Fibroblast of pulmonary artery (primary cell): ENCODE measurements at regions not wholly inside any gene's neighbourhood (a gene's known extent, or its start where the extent isn't known, plus 50 kb on each side); places are given as distances from the start of the nearest gene placed in this dataset.

Experiments
- DNase-seq: peaks from one replicate; pipeline ENCODE4 v3.0.0-alpha.2; 2010; ENCODE audit warnings: low read depth
- H3K4me3 ChIP-seq: replicated peaks from 2 replicates; pipeline ENCODE4 v1.5.1; 2011; ENCODE audit warnings: low read depth, mild to moderate bottlenecking, control low read depth, low read length, moderate library complexity
- TF ChIP-seq, protein P1 (sequence below): IDR thresholded peaks from 2 replicates; pipeline ENCODE4 v1.5.1; 2011; ENCODE audit warnings: mild to moderate bottlenecking, control low read depth, low read length, inconsistent platforms; ENCODE audit errors: missing control alignments

DNA sequence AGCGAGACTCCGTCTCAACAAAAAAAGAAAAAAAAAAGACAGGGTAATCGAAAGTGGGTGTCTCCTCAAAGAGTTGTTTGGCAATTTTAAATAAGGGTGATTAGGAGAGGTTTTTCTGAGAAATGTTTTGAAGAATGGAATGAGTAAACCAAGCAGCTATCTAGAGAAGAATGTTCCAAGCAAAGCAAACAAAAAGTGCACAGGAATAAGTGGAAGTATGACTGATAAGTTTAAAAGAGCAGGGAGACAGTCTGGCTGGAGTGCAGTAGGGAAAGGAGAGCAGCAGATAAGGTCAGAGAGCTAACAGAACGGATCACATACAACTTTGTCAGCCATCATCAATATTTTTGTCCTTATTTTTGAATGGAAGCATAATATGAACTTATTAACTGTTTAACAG is 853.5 kb downstream of the TUSC7 start:
- TF ChIP-seq, protein P1, sequence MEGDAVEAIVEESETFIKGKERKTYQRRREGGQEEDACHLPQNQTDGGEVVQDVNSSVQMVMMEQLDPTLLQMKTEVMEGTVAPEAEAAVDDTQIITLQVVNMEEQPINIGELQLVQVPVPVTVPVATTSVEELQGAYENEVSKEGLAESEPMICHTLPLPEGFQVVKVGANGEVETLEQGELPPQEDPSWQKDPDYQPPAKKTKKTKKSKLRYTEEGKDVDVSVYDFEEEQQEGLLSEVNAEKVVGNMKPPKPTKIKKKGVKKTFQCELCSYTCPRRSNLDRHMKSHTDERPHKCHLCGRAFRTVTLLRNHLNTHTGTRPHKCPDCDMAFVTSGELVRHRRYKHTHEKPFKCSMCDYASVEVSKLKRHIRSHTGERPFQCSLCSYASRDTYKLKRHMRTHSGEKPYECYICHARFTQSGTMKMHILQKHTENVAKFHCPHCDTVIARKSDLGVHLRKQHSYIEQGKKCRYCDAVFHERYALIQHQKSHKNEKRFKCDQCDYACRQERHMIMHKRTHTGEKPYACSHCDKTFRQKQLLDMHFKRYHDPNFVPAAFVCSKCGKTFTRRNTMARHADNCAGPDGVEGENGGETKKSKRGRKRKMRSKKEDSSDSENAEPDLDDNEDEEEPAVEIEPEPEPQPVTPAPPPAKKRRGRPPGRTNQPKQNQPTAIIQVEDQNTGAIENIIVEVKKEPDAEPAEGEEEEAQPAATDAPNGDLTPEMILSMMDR: no peak
- no peak overlapping the region for H3K4me3 ChIP-seq
- no peak for DNase-seq

DNA sequence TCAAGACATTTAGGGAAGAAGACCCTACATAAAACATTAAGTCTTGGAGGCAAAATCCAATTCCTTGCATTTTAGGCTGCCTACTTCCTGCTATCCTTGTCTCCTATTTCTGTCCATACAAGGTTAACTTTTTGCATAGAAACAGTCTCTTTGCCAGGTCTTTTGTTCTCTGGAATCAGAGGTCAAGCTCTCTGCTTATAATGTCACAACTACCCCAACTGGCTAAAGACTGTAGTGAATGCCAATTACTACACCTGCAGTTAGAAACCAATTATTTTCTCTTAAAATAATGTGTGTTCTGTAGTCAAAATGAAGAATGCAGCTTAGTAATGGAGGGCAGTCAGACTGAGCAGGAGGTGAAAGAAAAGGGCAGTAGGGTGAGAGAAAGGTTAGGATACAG is 856.2 kb downstream of the TUSC7 start:
- TF ChIP-seq, protein P1: no peak
- no peak overlapping the region for H3K4me3 ChIP-seq
- peak; percentile 7 for DNase-seq

DNA sequence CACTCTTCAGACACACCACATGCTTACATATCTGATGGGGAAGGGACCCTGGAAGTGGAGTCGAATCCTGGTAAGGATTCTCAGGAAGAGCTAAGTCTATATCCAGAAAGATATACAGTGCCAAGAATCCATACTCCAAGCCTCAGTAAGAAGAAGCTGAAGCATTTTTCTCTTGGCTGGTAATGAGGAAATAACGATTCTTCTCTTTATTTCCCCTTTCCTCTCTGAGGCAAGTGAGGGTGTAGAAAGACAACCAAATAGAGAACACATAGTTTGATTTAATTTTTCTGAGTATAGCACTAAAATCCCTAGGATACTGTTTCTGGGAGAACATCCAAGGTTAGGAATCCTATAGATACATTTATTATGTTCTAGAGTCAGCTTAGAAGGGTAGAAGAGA is 857.3 kb downstream of the TUSC7 start:
- TF ChIP-seq, protein P1: no peak
- no peak for DNase-seq
- H3K4me3 ChIP-seq: no peak overlapping the region

DNA sequence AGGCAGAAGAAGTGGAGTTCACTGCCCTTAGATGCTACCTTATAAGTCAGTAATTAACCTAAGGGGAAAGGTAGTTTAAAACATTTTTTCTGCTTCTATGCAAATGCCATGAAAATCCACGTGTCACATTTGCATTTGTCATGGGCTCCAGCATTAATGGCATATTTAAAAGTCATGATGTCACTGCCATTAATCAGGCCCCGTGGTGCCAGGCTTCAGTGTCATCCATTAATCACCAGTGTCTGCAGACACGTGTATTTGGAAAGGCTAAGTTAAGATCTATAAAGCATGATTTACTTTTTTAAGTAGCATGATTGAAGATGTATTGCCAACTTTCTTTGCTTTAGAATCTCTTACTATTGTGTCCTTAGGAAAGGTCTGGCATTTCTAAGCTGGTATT is 857.8 kb downstream of the TUSC7 start:
- no peak for DNase-seq
- TF ChIP-seq, protein P1: no peak
- H3K4me3 ChIP-seq: no peak overlapping the region

DNA sequence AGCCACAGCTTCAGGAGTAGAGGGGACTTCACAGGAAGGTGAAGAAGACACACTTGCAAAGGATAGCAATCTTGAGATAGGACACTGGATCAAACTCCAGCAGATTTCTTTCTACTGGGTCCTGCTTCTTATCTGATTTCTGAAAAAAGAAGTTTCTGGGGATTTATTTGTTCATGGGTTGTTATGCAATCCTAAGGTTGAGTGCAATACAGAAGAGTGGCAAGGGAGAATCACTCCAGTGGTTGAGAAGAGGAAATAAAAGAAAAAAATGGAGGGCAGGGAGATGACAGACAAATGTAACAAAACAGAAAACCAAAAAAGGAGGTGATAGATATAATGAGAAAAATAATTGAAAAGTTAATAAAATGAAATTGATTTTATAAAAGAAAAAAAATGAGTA is 858.3 kb downstream of the TUSC7 start:
- TF ChIP-seq, protein P1: no peak
- DNase-seq: no peak
- no peak overlapping the region for H3K4me3 ChIP-seq

DNA sequence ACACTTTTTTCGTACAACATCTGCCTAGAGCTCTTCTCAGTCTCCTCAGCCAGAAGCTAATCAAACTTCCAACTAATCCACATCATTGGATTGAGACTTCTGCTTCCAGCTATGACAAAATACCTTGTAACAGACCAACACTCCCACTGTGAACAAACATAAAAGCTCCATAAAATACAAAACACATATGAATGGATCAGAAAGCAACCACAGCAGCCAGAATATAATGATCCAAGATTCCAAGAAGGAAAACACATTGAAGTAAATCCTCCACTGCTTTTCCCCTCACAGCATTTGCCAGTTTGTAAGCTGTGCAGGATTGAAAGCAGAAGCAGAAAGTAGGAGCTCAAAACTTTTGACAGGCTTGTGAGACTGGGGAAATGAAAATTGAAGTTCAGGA is 863.2 kb downstream of the TUSC7 start:
- H3K4me3 ChIP-seq: no peak overlapping the region
- TF ChIP-seq, protein P1: no peak
- DNase-seq: no peak

DNA sequence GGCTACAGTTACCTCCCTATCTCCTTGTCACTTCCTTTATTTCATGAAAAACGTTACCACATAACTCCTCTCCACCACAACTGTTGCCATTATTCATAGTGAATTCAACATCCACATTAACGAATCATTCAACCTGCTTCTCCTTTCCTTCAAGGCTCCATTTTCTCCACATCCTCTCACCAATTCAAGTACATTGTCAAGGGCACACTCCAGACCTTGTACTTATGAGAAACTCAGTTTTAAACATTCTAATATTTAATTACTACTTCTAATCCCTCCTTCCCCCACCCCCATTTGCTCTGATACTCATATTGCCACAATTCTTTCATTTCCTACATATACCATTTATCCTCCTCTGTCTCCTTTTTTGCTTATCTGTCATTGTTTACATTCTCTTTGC is 871.2 kb downstream of the TUSC7 start:
- TF ChIP-seq, protein P1: no peak
- no peak for DNase-seq
- H3K4me3 ChIP-seq: no peak overlapping the region
